ENCODE measurements at regions not wholly inside any gene's neighbourhood (a gene's known extent, or its start where the extent isn't known, plus 50 kb on each side); places are given as distances from the start of the nearest gene placed in this dataset.

GRCh38 chr5:13143630-13144029 is 800.9 kb downstream of the DNAH5 start:
- TF ChIP-seq CTCF (IDR thresholded peaks at IDR 0.05), result no peak
- no peak for TF ChIP-seq EZH2 (IDR thresholded peaks at IDR 0.05)
- TF ChIP-seq EZH2phosphoT487 (IDR thresholded peaks at IDR 0.05), result no peak
